Adipocyte (in vitro differentiated cells): ENCODE measurements at regions not wholly inside any gene's neighbourhood (a gene's known extent, or its start where the extent isn't known, plus 50 kb on each side); places are given as distances from the start of the nearest gene placed in this dataset.
A peak's percentile ranks its signal among the peaks of the same experiment; 100 is the strongest.
"Not testable (repeated sequence)": the region's sequence is repeated elsewhere in the genome, so short reads cannot be mapped to it uniquely, and the experiment has no call there.

Source experiments
- DNase-seq: peaks from one replicate; pipeline ENCODE4 v3.0.0-alpha.2; 2015; ENCODE audit warnings: low read depth
- H3K27me3 ChIP-seq: replicated peaks from 2 replicates; pipeline ENCODE4 v1.7.0; 2013; ENCODE audit warnings: mild to moderate bottlenecking, low read length, moderate library complexity; ENCODE audit not compliant: control insufficient read depth, insufficient read depth
- H3K36me3 ChIP-seq: 2 replicates; pipeline ENCODE4 v1.7.0; 2013; ENCODE audit warnings: low read length, mild to moderate bottlenecking, moderate library complexity; ENCODE audit not compliant: control insufficient read depth, insufficient read depth, severe bottlenecking
- H3K4me1 ChIP-seq: 2 replicates; pipeline ENCODE4 v1.7.0; 2013; ENCODE audit warnings: mild to moderate bottlenecking, low read length, moderate library complexity; ENCODE audit not compliant: control insufficient read depth, insufficient read depth
- H3K4me3 ChIP-seq: 2 replicates; pipeline ENCODE4 v1.7.0; 2013; ENCODE audit warnings: mild to moderate bottlenecking, low read length, moderate library complexity
- H3K9ac ChIP-seq: 2 replicates; pipeline ENCODE4 v1.7.0; 2013; ENCODE audit warnings: mild to moderate bottlenecking, low read length, moderate library complexity
- H3K9me3 ChIP-seq: 2 replicates; pipeline ENCODE4 v1.7.0; 2013; ENCODE audit warnings: mild to moderate bottlenecking, low read length, moderate library complexity; ENCODE audit not compliant: control insufficient read depth

DNA sequence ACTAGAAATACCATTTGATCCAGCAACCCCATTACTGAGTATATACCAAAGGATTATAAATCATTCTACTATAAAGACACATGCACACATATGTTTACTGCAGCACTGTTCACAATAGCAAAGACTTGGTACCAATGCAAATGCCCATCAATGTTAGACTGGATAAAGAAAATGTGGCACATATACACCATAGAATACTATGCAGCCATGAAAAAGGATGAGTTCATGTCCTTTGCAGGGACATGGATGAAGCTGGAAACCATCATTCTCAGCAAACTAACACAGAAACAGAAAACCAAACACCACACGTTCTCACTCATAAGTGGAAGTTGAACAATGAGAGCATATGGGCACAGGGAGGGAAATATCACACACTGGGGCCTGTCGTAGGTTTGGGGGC lies 106.0 kb downstream of the SPATA18 start:
- H3K9me3 ChIP-seq: peaks cover 12% of the 10 kb centered on the region
- not testable (repeated sequence) for H3K36me3 ChIP-seq, H3K27me3 ChIP-seq, DNase-seq
- H3K4me1 ChIP-seq: peaks cover 22% of the 10 kb centered on the region
- peak overlapping the region; percentile 81 for H3K9ac ChIP-seq
- H3K4me3 ChIP-seq: peak overlapping the region; percentile 55

DNA sequence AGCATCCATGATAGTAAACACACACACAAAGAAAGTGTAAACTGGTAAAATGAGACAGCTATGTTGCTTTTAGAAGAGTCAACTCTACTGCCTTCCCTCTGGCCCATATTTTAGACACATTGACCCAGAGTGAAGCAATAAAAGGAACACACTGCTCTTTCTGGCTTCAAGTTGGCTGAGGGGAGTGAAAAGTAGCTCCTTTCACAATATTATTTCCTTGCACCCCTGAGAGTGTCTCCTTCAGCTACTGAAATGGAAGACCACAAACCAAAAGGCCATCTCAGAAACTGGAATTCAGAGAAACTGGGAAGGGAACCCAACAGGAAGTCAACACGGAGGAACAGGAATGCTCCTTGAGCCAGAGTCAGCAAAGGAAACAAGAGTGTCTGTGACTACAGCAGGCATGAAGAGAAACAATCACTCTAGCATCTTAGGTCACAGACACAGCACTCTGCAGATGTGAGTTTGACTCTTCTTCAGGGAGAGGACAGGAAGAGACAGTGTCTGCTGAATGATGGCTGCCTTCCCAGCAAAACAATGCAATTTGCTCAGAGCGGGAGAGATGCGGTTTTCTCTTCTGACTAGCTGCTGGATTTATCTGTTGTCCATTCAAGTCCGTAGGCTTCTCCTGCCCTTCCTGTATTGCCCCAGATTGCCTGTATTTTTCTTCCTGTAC lies 106.7 kb downstream of the SPATA18 start:
- Histone ChIP-seq H3K36me3 (no peaks in the 10 kb centered on the region), H3K4me3 (peak overlapping the region; percentile 55), H3K4me1 (peaks cover 22% of the 10 kb centered on the region), H3K9me3 (peaks cover 9% of the 10 kb centered on the region), H3K27me3 (no peaks in the 10 kb centered on the region), H3K9ac (peak overlapping the region; percentile 81)
- no peak for DNase-seq

GRCh38 chr4:52160859-52161258 lies 109.8 kb downstream of the SPATA18 start:
- H3K4me1 ChIP-seq: peaks cover 22% of the 10 kb centered on the region
- no peaks in the 10 kb centered on the region for H3K9me3 ChIP-seq
- no peak for DNase-seq
- H3K36me3 ChIP-seq: no peaks in the 10 kb centered on the region
- no peaks in the 10 kb centered on the region for H3K27me3 ChIP-seq
- H3K4me3 ChIP-seq: no peak overlapping the region
- H3K9ac ChIP-seq: no peak overlapping the region

DNA sequence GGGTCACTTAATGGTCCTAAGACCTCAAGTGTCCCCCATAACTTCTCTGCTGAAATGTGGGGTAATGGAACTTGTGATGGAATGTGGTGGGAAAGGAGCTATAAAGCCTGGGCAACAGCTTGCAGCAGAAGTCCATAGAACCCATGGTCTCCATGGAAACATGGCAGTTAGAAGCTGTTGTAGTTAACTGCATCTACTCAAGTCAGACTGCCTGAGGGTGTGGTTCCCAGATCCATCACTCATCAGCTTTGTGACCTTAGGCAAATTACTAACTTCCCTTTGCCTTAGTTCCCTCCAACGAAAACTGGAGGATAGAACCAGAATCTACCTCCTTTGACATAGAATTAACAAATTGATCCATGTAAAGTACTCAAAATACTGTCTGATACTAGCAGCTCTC lies 113.0 kb downstream of the SPATA18 start:
- Histone ChIP-seq H3K4me1 (peaks cover 6% of the 10 kb centered on the region), H3K27me3 (no peaks in the 10 kb centered on the region), H3K36me3 (no peaks in the 10 kb centered on the region), H3K4me3 (no peak overlapping the region), H3K9me3 (no peaks in the 10 kb centered on the region), H3K9ac (no peak overlapping the region)
- DNase-seq: no peak

DNA sequence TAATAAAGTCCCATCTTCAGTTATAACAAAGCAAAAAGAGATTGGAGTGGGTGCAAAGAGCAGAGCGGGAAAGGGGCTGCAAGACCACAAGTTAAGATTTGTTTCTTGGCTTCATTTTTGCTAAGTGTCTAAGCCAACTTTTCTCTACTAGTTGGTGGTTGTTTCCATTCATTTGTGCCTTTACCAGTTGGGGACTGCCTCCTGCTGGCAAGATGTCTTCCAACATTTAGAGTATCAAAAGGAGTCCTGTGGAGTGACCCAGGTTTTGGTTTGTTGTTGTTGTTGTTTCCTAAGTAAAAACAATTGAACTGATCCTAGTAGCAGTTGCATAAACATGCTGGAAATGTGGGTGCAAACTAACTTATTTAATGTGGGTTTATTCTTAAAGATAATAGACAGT lies 121.1 kb downstream of the SPATA18 start:
- no peaks in the 10 kb centered on the region for H3K27me3 ChIP-seq
- no peak for DNase-seq
- H3K9me3 ChIP-seq: no peaks in the 10 kb centered on the region
- no peak overlapping the region for H3K4me3 ChIP-seq
- H3K9ac ChIP-seq: no peak overlapping the region
- peaks cover 26% of the 10 kb centered on the region for H3K4me1 ChIP-seq
- H3K36me3 ChIP-seq: no peaks in the 10 kb centered on the region

- Histone ChIP-seq H3K36me3 (no peaks in the 10 kb centered on the region), H3K27me3 (no peaks in the 10 kb centered on the region), H3K9me3 (no peaks in the 10 kb centered on the region), H3K9ac (peak overlapping the region; percentile 65), H3K4me3 (peak overlapping the region; percentile 35), H3K4me1 (peaks cover 28% of the 10 kb centered on the region)
- peak; percentile 61 for DNase-seq
These were observed 122.5 kb downstream of the SPATA18 start for GRCh38 chr4:52173470-52174045.

GRCh38 chr4:52187603-52188002 lies 136.5 kb downstream of the SPATA18 start:
- Histone ChIP-seq H3K9ac (no peak overlapping the region), H3K9me3 (no peaks in the 10 kb centered on the region), H3K4me1 (peaks cover 20% of the 10 kb centered on the region), H3K36me3 (no peaks in the 10 kb centered on the region), H3K4me3 (peak overlapping the region; percentile 39), H3K27me3 (no peaks in the 10 kb centered on the region)
- no peak for DNase-seq

GRCh38 chr4:52192001-52192400 lies 140.9 kb downstream of the SPATA18 start:
- Histone ChIP-seq H3K4me3 (no peak overlapping the region), H3K9ac (no peak overlapping the region), H3K9me3 (no peaks in the 10 kb centered on the region), H3K36me3 (no peaks in the 10 kb centered on the region), H3K4me1 (peaks cover 32% of the 10 kb centered on the region), H3K27me3 (no peaks in the 10 kb centered on the region)
- no peak for DNase-seq

DNA sequence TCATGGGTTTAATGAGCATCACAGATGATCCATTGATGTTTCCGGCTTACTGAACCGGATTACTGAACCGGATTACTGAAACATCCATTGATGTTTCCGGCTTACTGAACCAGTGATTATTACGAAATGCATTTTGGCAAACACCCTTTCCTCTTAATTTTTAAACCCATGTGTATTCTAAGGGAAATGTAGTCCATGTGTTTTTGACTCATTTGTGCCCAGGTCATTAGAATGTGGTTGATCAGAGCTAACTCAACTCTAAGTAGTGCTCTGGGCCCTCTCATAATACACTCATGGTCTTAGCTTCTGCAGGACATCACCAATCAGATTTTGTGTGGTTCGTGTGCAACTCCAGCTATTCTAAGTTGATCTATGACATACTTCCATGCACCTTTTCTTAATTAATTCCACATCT lies 141.6 kb downstream of the SPATA18 start:
- Histone ChIP-seq H3K27me3 (no peaks in the 10 kb centered on the region), H3K9me3 (no peaks in the 10 kb centered on the region), H3K4me3 (no peak overlapping the region), H3K36me3 (no peaks in the 10 kb centered on the region), H3K9ac (no peak overlapping the region), H3K4me1 (peaks cover 32% of the 10 kb centered on the region)
- DNase-seq: peak; percentile 18

DNA sequence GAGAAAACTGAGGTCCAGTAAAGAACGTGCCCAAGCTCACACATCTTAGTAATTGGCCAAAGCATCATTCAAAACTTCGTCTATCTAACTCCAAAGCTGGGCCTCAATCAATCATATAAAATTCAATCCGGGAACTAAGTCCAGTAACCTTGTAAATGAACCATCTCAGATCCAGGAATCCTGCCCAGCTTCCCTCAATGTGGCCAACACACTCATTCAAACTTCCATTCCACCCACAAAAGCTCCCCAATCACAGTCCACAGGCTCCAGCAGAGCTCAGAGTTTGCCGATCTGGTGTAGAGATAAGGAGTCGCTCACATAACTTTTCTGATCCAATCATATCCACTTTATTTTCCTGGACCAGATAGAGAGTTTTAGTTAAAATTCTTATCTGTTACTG lies 144.8 kb downstream of the SPATA18 start:
- Histone ChIP-seq H3K4me1 (peaks cover 50% of the 10 kb centered on the region), H3K36me3 (no peaks in the 10 kb centered on the region), H3K9ac (no peak overlapping the region), H3K9me3 (no peaks in the 10 kb centered on the region), H3K4me3 (no peak overlapping the region), H3K27me3 (no peaks in the 10 kb centered on the region)
- DNase-seq: peak; percentile 58

DNA sequence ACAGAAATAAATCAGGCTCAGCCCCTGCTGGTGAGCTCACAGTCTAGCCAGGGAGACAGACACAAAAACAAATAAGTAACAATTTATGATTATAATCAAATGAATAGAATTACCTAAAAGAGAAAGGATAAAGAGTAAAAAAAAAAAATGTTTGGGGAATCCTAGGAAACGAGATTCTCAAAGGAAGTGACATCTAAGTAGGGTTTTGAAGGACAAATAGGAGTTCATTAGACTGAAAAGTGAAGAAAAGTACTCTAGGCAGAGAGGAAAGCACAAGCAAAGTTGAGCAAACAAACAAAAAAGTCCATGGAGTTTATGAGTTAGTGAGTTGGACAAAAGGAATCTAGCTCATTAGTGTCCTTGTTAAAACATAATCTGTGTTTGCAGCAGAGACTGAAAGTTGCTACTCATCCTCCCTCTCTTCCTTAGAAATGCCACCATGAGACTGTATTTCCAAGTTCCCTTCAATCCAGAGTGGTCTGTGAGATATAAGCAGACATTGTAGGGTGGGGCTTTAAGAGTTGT lies 145.6 kb downstream of the SPATA18 start:
- DNase-seq: no peak
- Histone ChIP-seq H3K27me3 (no peaks in the 10 kb centered on the region), H3K4me1 (peaks cover 50% of the 10 kb centered on the region), H3K36me3 (no peaks in the 10 kb centered on the region), H3K9ac (no peak overlapping the region), H3K9me3 (no peaks in the 10 kb centered on the region), H3K4me3 (no peak overlapping the region)
